Osteocyte (in vitro differentiated cells): ENCODE measurements at regions not wholly inside any gene's neighbourhood (a gene's known extent, or its start where the extent isn't known, plus 50 kb on each side); places are given as distances from the start of the nearest gene placed in this dataset.

ENCODE experiments used
- DNase-seq: peaks from one replicate; pipeline ENCODE4 v3.0.0; 2021; ENCODE audit warnings: mixed read lengths; ENCODE audit not compliant: unreplicated experiment; ENCODE audit errors: extremely low spot score
- H3K27ac Mint-ChIP-seq: one replicate; pipeline ENCODE4 v1.8.0; 2021; ENCODE audit warnings: mild to moderate bottlenecking, mixed read lengths; ENCODE audit not compliant: unreplicated experiment
- H3K27me3 Mint-ChIP-seq: one replicate; pipeline ENCODE4 v1.8.0; 2021; ENCODE audit warnings: mixed read lengths; ENCODE audit not compliant: unreplicated experiment
- H3K36me3 Mint-ChIP-seq: one replicate; pipeline ENCODE4 v1.8.0; 2021; ENCODE audit warnings: mixed read lengths; ENCODE audit not compliant: unreplicated experiment
- H3K4me1 Mint-ChIP-seq: one replicate; pipeline ENCODE4 v1.8.0; 2021; ENCODE audit warnings: mixed read lengths; ENCODE audit not compliant: unreplicated experiment
- H3K4me3 Mint-ChIP-seq: one replicate; pipeline ENCODE4 v1.8.0; 2021; ENCODE audit warnings: mild to moderate bottlenecking, moderate library complexity, mixed read lengths; ENCODE audit not compliant: unreplicated experiment
- H3K9me3 Mint-ChIP-seq: one replicate; pipeline ENCODE4 v1.8.0; 2021; ENCODE audit warnings: mixed read lengths; ENCODE audit not compliant: unreplicated experiment
- TF ChIP-seq, protein P1 (sequence below): fragments of 200-600 bp; sonication (generic); IDR thresholded peaks from 2 replicates; pipeline ENCODE4 v1.5.0; 2021; ENCODE audit warnings: antibody characterized with exemption, mild to moderate bottlenecking, moderate library complexity

GRCh38 chr7:85866540-85866939 lies 679.7 kb upstream of the SEMA3D start:
- no peak for DNase-seq
- H3K4me1 Mint-ChIP-seq, result peaks cover 3% of the 10 kb centered on the region
- H3K27ac Mint-ChIP-seq, result no peak overlapping the region
- no peaks in the 10 kb centered on the region for H3K27me3 Mint-ChIP-seq
- H3K9me3 Mint-ChIP-seq, result peaks cover 30% of the 10 kb centered on the region
- TF ChIP-seq, protein P1, sequence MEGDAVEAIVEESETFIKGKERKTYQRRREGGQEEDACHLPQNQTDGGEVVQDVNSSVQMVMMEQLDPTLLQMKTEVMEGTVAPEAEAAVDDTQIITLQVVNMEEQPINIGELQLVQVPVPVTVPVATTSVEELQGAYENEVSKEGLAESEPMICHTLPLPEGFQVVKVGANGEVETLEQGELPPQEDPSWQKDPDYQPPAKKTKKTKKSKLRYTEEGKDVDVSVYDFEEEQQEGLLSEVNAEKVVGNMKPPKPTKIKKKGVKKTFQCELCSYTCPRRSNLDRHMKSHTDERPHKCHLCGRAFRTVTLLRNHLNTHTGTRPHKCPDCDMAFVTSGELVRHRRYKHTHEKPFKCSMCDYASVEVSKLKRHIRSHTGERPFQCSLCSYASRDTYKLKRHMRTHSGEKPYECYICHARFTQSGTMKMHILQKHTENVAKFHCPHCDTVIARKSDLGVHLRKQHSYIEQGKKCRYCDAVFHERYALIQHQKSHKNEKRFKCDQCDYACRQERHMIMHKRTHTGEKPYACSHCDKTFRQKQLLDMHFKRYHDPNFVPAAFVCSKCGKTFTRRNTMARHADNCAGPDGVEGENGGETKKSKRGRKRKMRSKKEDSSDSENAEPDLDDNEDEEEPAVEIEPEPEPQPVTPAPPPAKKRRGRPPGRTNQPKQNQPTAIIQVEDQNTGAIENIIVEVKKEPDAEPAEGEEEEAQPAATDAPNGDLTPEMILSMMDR, result no peak
- no peak overlapping the region for H3K4me3 Mint-ChIP-seq
- peaks cover 4% of the 10 kb centered on the region for H3K36me3 Mint-ChIP-seq

- TF ChIP-seq, protein P1, result peak; percentile 69
- Mint-ChIP-seq H3K4me1 (no peaks in the 10 kb centered on the region), H3K36me3 (no peaks in the 10 kb centered on the region), H3K4me3 (no peak overlapping the region), H3K27me3 (no peaks in the 10 kb centered on the region), H3K27ac (no peak overlapping the region), H3K9me3 (no peaks in the 10 kb centered on the region)
- DNase-seq, result no peak
These were observed 664.8 kb upstream of the SEMA3D start for GRCh38 chr7:85851571-85852193.

DNA sequence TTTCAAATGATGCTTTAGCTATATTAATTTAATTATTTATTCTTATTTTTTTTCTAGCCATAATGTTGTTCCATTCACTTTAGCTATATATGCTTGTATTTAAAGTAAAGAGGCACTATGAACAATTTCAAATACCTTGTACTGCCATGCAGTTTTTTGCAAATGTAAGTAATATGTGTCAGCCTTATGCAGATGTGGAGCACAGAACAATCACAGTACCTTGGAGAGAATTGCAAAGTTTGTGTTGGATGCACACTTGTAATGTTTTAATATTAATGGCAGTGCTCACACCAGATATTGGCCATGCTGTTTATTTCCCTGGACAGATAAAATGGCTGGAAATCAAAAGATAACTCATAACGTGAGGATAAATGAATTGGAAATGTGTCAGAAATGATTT lies 663.5 kb upstream of the SEMA3D start:
- no peaks in the 10 kb centered on the region for H3K4me1 Mint-ChIP-seq
- H3K36me3 Mint-ChIP-seq, result no peaks in the 10 kb centered on the region
- TF ChIP-seq, protein P1, result no peak
- no peak overlapping the region for H3K4me3 Mint-ChIP-seq
- H3K27ac Mint-ChIP-seq, result no peak overlapping the region
- H3K27me3 Mint-ChIP-seq, result no peaks in the 10 kb centered on the region
- DNase-seq, result no peak
- no peaks in the 10 kb centered on the region for H3K9me3 Mint-ChIP-seq

DNA sequence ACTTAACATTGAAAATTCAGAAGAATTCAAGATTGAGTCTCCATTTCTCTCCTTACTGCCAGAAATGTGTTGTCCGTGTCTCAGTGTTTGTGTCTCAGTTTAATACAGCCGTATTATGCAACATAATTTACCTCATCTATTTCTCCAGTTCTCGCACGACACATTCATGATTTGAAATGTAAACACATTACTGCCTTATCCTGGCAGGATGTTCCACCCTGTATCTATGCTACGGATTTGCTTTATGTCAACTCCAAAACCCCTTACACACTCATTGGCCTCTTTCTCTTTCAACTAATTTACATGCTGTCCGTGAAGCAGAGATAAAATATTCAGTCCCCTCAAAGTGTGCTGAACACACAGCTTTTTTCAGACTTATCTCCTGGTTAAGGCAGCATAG lies 653.7 kb upstream of the SEMA3D start:
- TF ChIP-seq, protein P1, result no peak
- Mint-ChIP-seq H3K27me3 (no peaks in the 10 kb centered on the region), H3K27ac (no peak overlapping the region), H3K4me3 (no peak overlapping the region), H3K4me1 (no peaks in the 10 kb centered on the region), H3K36me3 (no peaks in the 10 kb centered on the region), H3K9me3 (peaks cover 9% of the 10 kb centered on the region)
- DNase-seq, result no peak

GRCh38 chr7:85833066-85833465 lies 646.2 kb upstream of the SEMA3D start:
- DNase-seq, result no peak
- TF ChIP-seq, protein P1, result no peak
- peaks cover 24% of the 10 kb centered on the region for H3K4me1 Mint-ChIP-seq
- H3K9me3 Mint-ChIP-seq, result peaks cover 4% of the 10 kb centered on the region
- no peak overlapping the region for H3K4me3 Mint-ChIP-seq
- H3K36me3 Mint-ChIP-seq, result no peaks in the 10 kb centered on the region
- H3K27ac Mint-ChIP-seq, result no peak overlapping the region
- no peaks in the 10 kb centered on the region for H3K27me3 Mint-ChIP-seq
